ENCODE measurements at regions not wholly inside any gene's neighbourhood (a gene's known extent, or its start where the extent isn't known, plus 50 kb on each side); places are given as distances from the start of the nearest gene placed in this dataset.
A peak's percentile ranks its signal among the peaks of the same experiment; 100 is the strongest.

DNA sequence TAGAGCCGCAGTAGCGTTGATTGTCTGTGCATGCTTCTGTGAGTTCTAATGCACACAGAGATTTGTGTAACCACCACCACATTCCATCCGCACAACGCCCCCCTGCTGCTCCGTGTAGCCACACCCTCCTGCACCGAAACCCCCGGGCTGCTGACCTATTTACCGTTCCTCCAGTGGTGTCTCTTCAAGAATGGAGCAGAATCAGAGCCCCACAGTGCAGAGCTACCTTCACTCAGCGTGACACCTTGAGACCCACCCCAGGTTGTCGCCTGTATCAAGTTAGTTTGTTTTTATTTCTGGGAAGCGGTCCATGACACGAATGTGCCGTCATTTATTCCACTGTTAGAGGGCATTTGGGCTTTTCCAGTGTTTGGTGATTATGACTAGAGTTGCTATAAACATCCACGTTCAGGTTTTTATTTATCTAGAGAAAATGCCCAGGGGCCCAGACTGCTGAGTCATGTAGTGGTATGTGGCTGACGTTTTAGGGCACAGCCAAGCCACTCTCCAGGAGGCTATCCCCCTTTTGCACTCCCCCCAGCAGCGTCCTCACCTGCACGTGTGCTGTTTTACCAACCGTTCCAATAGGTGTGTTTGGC lies 266.8 kb downstream of the NDUFA10 start:
- TF ChIP-seq POLR2AphosphoS5 (IDR thresholded peaks at IDR 0.05; ENCODE audit: low read depth) (no peak), EZH2phosphoT487 (IDR thresholded peaks at IDR 0.05; ENCODE audit: unreplicated experiment) (no peak), EZH2 (IDR thresholded peaks at IDR 0.05; ENCODE audit: low read depth, unreplicated experiment) (no peak), ETS1 (IDR thresholded peaks at IDR 0.05) (no peak), ZNF114 (CRISPR knock-in tag; IDR thresholded peaks at IDR 0.05) (no peak), NANOG (IDR thresholded peaks at IDR 0.05; ENCODE audit: borderline replicate concordance) (no peak), ZNF462 (CRISPR knock-in tag; IDR thresholded peaks at IDR 0.05) (no peak), JUNB (IDR thresholded peaks at IDR 0.05; ENCODE audit: unreplicated experiment) (no peak)
- TF ChIP-seq, protein P1, sequence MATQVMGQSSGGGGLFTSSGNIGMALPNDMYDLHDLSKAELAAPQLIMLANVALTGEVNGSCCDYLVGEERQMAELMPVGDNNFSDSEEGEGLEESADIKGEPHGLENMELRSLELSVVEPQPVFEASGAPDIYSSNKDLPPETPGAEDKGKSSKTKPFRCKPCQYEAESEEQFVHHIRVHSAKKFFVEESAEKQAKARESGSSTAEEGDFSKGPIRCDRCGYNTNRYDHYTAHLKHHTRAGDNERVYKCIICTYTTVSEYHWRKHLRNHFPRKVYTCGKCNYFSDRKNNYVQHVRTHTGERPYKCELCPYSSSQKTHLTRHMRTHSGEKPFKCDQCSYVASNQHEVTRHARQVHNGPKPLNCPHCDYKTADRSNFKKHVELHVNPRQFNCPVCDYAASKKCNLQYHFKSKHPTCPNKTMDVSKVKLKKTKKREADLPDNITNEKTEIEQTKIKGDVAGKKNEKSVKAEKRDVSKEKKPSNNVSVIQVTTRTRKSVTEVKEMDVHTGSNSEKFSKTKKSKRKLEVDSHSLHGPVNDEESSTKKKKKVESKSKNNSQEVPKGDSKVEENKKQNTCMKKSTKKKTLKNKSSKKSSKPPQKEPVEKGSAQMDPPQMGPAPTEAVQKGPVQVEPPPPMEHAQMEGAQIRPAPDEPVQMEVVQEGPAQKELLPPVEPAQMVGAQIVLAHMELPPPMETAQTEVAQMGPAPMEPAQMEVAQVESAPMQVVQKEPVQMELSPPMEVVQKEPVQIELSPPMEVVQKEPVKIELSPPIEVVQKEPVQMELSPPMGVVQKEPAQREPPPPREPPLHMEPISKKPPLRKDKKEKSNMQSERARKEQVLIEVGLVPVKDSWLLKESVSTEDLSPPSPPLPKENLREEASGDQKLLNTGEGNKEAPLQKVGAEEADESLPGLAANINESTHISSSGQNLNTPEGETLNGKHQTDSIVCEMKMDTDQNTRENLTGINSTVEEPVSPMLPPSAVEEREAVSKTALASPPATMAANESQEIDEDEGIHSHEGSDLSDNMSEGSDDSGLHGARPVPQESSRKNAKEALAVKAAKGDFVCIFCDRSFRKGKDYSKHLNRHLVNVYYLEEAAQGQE (IDR thresholded peaks at IDR 0.05; ENCODE audit: unreplicated experiment), result no peak
- Histone ChIP-seq H3K4me2 (no peak overlapping the region), H3K27me3 (ENCODE audit: insufficient read depth) (no peaks in the 10 kb centered on the region), H2AFZ (0 out of 2 replicates have a peak overlapping the region, but pooled peaks have one; percentile 38), H3K4me1 (ENCODE audit: insufficient read depth) (no peaks in the 10 kb centered on the region), H3K27ac (ENCODE audit: low read depth) (no peak overlapping the region), H3K79me2 (replicated peaks; ENCODE audit: insufficient read depth) (no peaks in the 10 kb centered on the region), H4K20me1 (replicated peaks; ENCODE audit: insufficient read depth) (no peaks in the 10 kb centered on the region), H3K9me2 (ENCODE audit: insufficient read depth) (peaks cover 6% of the 10 kb centered on the region), H3K4me3 (no peak overlapping the region), H3F3A (replicated peaks; ENCODE audit: low read depth) (no peaks in the 10 kb centered on the region), H3K36me3 (ENCODE audit: insufficient read depth) (no peaks in the 10 kb centered on the region)
- peaks cover 9% of the 10 kb centered on the region for H3K4me1 Mint-ChIP-seq
- no peaks in the 10 kb centered on the region for H3K36me3 Mint-ChIP-seq (ENCODE audit: low read depth)
- H3K27ac Mint-ChIP-seq, result peak overlapping the region; percentile 91
- H3K27me3 Mint-ChIP-seq (ENCODE audit: insufficient read depth, low read depth, poor library complexity), result peaks cover 4% of the 10 kb centered on the region
- DNase-seq (ENCODE audit: low spot score) (no peak), ATAC-seq (peak; percentile 57)
- H3K4me3 Mint-ChIP-seq, result no peak overlapping the region
- H3K9me3 Mint-ChIP-seq, result peaks cover 4% of the 10 kb centered on the region; the same call in 2 of the 3 replicates
